ENCODE measurements at regions not wholly inside any gene's neighbourhood (a gene's known extent, or its start where the extent isn't known, plus 50 kb on each side); places are given as distances from the start of the nearest gene placed in this dataset.

DNA sequence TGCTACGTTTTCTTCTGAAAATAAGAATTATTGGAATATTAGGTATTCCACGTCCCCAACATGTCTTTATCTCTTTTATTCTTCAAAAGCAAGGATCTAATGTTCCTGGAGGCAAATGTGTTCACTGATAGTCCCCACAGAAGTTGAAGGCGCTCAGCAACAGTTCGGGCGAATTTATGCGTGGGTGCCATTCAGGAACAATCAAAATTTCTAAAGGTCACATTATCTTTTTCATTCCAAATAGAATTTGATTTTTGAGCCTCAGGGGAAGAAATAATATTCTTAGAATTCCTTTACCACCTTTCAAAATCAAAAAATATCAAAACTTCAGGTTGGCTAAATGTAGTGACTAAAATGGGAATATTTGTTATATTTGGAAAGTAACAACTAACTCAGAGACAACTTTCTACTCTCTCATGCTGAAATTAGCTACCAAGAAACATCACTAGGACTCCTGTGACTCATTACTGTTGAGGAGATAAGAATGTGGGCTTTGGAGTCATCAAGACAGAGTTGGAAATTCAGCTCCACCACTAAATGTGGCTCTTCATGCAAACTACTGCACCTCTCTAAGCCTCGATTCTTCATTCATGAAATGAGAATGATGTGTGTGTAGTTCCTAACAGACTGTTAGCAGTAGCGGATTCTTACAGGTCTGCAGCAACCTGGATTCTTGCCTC is 72.3 kb upstream of the KIT start:
- TF ChIP-seq POLR2A (IDR thresholded peaks at IDR 0.05; ENCODE audit: low read length) (peak; percentile 48), GATA1 (IDR thresholded peaks at IDR 0.05; ENCODE audit: low read depth, low read length) (no peak)
